RCC 7860 (cell line): ENCODE measurements at regions not wholly inside any gene's neighbourhood (a gene's known extent, or its start where the extent isn't known, plus 50 kb on each side); places are given as distances from the start of the nearest gene placed in this dataset.

Experiments
- DNase-seq: peaks from one replicate; pipeline ENCODE4 v3.0.0-alpha.2; 2015; ENCODE audit warnings: low spot score
- FAIRE-seq: peaks from 2 replicates; lab custom pipeline; 2012; peaks lifted over from hg19 to GRCh38; lab: Jason Lieb, UNC

GRCh38 chr12:63266988-63267387 lies 116.0 kb upstream of the AVPR1A start:
- DNase-seq (no peak), FAIRE-seq (no peak)

DNA sequence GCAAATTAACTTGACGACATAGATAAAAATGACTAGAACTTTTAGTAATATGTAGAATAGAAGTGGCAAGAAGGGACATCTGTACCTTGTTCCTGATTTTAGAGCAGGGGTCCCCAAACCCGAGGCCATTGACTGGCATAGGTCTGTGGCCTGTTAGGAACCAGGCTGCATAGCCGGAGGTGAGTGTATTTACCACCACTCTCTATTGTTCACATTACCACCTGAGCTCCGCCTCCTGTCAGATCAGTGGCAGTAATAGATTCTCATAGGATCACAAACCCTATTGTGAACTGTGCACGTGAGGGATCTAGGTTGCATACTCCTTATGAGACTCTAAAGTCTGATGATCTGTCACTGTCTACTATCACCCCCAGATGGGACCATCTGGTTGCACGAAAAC lies 113.6 kb upstream of the AVPR1A start:
- DNase-seq (no peak), FAIRE-seq (no peak)

DNA sequence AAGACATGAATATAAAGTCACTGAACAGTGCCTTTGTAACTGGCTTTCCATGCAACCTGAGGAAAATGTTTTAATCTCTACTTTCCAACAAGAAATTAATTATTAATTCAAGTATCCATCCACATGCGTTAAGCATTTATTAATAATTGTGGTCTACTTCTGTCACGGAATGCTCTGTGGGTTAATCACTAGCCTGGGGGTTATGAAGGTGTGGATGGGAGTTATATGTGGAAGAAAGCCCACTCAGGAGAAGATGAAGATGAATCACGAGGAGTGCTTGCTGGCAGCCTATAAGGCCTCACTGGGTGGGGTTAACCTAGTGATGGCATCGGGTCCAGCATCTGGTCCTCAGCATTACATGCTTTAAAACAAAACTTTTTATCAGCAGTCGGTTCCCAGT lies 99.5 kb upstream of the AVPR1A start:
- DNase-seq (no peak), FAIRE-seq (no peak)

- DNase-seq (peak; percentile 29), FAIRE-seq (peak; percentile 30)
These were observed 87.9 kb upstream of the AVPR1A start for GRCh38 chr12:63238892-63239291.

GRCh38 chr12:63232896-63233295 lies 81.9 kb upstream of the AVPR1A start:
- DNase-seq: no peak
- FAIRE-seq: no peak

- DNase-seq: no peak
- FAIRE-seq: no peak
These were observed 77.9 kb upstream of the AVPR1A start for GRCh38 chr12:63228853-63229252.

- FAIRE-seq: no peak
These were observed 75.9 kb upstream of the AVPR1A start for GRCh38 chr12:63226792-63227463.

GRCh38 chr12:63224396-63224795 lies 73.4 kb upstream of the AVPR1A start:
- FAIRE-seq (no peak), DNase-seq (no peak)

More at GRCh38 chr12:63226792-63227463, 75.9 kb upstream of the AVPR1A start:
- DNase-seq: no peak

GRCh38 chr12:63223128-63223527 lies 72.1 kb upstream of the AVPR1A start:
- FAIRE-seq (no peak), DNase-seq (no peak)

- no peak for DNase-seq
- FAIRE-seq: no peak
These were observed 71.6 kb upstream of the AVPR1A start for GRCh38 chr12:63222582-63222981.

DNA sequence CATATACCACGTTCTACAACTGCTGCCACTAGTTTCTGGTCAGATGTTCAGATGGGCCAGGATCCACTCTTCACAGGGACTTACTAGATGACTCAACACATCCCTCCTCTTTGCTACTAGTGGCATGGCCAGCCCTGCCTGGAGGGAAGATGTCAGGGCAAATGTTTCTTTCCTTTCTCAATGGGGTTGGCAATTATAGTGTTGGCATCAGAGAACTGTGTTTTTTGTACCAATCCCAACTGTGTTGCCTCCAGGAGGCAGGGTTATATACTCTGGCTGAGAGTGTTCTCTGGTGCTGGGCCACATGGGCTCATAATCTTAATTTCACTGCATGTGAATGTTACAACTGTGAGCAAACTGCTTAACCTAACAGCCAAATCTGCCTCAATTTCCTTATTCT lies 69.9 kb upstream of the AVPR1A start:
- DNase-seq (no peak), FAIRE-seq (no peak)

DNA sequence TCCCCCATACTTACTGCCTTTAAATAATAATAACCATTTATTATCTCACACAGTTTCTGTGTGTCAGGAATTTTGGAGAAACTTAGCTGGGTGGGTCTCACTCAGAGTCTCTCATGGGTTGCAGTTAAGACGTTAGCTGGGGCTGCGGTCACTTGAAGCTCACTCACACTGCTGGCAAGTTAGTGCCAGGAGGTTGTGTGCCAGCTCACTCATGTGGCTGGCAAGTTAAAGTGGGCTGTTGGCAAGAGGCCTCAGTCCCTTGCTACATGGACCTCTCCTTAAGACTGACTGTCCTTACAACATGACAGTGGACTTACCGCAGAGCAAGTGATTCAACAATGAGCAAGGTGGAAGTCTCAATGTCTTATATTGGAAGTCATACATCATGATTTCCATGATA lies 61.3 kb upstream of the AVPR1A start:
- DNase-seq (no peak), FAIRE-seq (no peak)

- DNase-seq: no peak
- no peak for FAIRE-seq
These were observed 58.0 kb upstream of the AVPR1A start for GRCh38 chr12:63208956-63209355.

- FAIRE-seq (no peak), DNase-seq (no peak)
These were observed 55.9 kb upstream of the AVPR1A start for GRCh38 chr12:63206909-63207308.

GRCh38 chr12:63206494-63206893 lies 55.5 kb upstream of the AVPR1A start:
- FAIRE-seq: no peak
- no peak for DNase-seq
